ENCODE measurements at regions not wholly inside any gene's neighbourhood (a gene's known extent, or its start where the extent isn't known, plus 50 kb on each side); places are given as distances from the start of the nearest gene placed in this dataset.
"Not testable (repeated sequence)": the region's sequence is repeated elsewhere in the genome, so short reads cannot be mapped to it uniquely, and the experiment has no call there.

DNA sequence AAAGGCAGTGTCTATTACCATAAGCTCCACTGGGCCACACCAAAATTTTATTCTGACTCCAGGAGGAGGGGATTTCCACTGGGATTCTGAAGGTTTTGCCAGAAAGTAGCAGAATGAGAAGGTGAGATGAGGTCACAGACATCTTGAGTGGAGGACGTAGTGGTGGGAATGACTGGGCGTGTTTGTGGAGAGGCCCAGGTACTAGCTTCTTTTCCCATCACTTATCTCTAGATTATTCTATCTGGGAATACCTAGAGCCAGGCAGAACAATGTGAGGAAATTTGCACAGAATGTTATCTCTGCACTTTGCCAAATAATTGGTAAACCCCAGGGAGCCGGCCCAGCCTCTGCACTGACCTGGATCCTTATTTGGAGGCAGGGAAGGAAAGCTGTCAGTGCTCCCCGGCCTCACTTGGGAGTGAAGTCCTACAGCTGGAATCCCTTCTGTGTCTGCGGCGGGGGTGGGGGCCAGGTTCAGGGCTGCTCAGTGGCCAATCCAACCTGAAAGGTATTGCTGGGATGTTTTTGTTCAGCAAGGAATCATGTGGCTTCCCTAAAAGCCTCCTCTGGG, 129.4 kb downstream of the C12orf75 start:
- no peak for DNase-seq

DNA sequence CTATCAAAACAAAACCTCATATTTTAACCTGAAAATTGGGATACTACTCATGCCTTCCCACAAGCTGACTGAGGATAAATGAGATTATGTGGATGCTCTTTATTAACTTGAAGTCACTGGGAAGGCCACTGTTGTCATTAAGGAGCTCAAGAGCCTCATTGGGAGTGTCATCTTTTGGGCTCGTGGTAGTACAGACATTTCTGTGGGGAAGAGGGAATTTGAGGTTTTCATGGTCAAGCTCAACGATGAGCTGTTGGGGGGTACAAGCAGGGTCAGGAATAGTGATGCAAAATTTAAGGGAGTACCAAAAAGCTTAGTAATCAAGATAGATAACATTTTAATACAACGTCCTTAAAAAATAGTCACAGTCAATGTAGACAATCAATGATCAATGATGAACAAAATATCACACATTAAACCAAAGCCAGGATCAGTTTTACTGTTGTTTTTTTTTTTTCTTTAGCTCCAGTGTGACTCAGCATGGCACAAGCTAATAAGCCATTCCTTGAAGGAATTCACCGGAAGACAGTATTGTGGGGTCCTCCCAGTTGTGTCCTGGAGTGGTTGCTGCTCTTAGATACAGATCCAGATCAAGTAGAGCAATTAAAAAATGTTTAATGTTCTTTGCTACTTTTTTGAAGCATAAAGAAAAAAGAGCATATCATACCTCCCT, 130.9 kb downstream of the C12orf75 start:
- DNase-seq = no peak

DNA sequence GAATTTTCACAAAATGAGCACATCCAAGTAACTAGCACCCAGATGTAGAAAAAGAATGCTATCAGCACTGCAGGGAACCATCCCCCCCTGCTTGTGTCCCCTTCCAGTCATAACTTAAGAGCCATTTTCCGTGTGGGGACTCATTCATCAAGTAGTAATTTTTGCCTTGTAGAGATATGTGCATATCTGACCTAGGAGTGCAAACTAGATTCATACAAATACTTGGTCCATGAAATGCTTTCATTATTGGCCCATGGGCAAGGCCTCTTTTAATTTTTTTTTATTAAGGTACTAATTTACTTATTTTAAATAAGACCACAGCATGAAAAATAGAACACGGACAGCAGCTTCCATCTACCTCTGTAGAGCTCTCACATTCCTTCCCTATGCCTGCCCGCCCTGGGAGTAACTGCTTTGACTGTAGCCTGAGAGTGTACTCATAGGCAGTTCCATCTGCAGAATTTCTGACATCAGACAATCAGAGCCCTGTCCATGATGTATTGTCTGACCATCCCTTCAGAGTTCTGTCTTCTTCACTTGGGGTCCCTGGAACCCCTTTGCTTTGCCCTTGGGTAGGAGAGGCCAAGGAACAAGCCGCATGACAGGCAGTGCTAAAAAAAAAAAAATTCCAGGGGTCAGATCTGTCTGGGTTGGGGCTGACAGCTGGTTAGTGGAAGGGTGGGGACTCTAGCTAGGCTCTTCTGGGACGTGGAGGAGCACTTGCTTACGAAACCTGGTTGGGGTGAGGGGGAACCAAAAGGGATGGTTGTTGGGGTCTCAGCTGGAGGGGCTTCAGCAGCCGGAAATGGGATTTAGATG, 131.7 kb downstream of the C12orf75 start:
- DNase-seq = no peak

DNA sequence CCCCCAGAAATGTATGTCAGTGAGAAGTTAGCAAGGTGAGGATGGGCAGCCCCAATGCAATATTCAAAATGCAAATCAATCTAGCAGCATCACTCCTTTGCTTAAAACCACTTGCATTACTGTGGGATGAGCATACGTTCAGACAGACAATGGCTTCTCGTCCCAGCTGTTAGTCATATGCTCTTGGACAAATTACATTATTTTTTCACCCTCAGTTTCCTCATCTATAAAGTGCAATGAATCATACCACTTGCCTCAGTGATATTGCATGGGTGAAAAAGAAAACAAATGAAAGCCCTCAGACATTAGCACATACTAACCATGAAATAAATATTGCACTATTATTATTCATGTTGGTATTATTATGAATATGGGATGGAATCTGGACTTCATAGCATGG, 132.3 kb downstream of the C12orf75 start:
- no peak for DNase-seq

DNA sequence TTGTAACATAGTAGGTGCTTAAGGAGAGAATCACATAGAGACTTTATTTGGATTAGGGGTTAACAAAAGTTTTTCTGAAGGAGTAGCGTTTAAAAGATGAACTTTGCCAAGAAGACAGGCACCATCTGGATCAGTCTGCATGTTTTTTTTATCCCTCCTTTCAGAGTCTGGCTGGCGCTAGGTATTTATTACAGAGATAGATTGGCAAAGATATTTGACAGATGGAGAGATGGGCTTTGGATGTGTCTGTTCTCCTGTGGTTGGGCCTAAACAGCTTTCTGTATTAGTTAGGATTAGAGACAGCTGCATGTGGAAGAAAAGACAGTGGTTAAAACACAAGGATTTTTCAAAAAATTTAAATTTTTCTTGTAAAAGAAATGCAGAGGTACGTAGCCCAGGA, 133.9 kb downstream of the C12orf75 start:
- no peak for DNase-seq

DNA sequence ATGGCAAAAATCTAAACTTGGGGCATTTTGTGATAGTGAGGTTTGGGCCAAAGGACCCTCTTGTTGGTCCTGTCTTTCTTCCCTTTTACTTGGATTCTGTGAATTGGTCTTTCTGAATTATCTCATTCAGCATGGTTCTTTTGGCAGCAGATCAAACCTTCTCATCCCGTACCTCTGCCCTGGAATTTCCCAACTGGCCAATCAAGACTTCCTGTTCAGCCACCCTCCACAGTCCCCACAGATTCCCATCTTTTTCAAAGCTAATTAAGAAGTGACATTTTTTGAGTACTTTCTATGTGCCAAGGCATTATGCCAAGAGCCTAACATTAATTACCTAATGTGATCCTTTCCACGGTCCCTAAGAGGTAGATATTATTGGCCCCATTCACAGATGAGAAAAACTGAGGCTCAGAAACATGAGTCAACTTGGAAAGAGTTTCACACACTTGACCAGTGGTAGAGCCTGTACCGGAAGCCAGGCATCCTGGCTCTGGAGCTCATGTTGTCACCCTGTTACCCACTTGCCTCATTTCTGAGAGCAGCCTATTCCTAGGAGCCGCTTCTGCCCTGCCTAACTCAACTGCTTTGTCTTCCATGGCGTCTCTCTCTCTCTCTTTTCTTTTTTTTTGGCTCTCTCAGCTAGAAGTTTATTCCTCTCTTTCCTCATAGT, 135.9 kb downstream of the C12orf75 start:
- DNase-seq = no peak

DNA sequence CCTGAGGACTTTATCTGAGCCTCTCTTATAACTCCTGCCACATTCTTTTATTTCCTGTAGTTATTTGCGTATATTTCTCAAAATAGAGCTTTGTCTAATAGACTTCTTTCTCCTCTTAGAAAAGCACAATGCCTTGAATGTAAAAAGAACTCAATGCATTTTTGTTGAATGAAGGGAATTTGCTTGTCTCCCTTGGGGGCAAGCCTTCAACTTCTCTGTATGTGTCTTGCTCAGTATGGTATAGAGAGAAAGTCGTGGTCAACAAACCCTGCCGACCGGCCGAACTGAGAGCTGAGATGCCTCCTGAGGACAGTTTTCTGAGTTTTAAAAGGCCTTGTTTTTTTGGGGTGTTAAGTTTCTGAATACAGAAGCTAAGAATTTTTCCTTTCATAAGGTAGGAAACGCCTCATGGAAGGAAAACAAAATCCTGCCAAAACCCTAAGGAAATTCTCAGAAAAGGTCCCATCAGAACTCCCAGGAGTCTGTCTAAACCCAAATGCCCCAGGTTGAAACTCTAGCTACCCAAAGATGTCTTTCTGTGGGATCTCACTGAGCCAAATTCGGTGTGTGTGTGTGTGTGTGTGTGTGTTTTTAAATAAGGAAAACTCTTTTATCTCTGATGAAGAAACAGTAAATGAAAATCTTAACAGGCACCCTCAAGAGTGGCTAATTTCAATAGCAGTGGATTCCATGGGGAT, 136.6 kb downstream of the C12orf75 start:
- DNase-seq = no peak

DNA sequence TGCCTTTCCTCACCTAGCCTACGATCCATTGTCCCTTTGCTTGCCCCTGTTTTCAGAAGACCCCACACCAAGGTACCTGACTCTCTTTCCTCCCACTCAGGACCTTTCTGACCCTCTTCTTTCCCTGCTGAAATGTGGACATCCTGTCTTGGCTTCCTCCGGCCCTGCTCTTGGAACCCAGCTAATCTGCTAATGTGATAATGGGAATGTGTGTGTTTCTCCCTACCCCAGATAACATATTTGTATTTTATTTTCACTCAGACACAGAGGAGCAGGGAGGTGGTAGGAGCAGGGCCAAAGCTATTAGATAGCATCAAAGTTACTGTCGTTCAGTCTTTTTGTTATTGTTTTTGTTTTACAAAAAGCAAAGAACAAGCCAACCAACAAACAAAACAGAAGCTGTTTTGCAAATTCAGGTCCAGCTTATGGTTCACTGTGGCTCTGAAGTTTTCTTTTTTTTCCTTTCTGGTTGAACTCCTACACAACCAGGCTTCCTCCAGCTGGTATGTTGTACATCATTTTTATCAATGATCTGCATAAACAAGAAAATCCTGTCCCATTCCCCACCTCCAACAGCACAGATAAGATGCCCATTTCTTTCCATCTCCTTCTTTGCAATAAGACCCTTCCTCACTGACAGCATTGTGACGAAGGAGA, 137.3 kb downstream of the C12orf75 start:
- DNase-seq = no peak

DNA sequence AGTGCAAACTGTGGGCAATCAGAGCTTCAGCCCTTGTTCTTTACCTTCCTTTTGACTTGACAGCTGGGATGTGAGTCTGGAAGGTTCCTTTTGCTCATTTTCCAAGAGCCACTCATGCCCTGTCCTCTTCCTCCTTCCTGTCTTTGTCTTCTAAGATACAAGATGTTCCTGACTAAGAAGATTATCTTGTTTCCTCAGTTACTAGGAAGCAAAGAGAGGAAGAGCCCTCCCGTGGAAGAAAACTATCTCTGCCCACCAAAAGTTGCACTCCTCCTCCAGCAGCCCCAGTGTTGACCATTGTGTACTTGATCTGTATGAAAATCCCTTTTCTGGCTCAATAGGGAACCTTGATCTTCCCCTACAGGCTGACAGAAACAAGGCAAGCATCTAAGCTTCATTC, 138.0 kb downstream of the C12orf75 start:
- no peak for DNase-seq

DNA sequence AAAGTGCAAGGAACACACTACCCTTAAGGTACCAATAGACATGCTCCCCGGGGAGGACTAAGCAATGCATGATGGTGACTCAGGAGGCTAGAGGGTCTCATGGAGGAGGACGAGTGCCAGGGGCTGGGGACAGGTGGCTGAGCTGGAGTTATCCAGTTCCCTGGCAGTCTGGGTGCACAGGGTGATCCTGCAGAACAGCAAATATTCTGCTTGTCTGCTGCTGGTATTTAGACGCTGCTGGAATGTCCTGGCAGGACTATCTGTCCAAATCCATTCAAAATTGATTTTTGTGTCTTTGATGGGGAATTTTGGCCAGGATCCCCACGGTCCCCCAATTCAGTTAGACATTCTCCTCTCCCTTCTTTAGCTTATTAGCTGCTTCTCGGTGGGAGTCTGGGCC, 138.7 kb downstream of the C12orf75 start:
- DNase-seq = no peak

DNA sequence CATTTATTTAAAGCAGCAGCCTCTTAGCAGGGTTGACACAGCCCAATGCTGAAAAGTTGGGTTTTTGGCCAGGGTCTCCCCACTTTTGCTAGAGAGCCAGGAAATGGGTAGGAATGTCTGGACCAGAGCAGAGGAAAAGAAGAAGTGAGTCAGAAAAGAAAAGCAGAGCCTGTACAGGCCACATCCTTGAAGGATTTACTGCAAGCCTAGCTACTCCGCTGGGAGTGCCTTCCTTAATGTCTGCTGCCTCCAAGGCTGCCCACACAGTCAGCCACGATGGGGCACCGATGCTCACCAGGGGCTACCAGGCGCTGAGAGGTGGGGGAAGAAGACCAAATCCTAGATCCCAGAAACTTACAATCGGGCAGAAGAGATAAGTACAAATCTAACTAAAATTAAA, 139.2 kb downstream of the C12orf75 start:
- DNase-seq = no peak

DNA sequence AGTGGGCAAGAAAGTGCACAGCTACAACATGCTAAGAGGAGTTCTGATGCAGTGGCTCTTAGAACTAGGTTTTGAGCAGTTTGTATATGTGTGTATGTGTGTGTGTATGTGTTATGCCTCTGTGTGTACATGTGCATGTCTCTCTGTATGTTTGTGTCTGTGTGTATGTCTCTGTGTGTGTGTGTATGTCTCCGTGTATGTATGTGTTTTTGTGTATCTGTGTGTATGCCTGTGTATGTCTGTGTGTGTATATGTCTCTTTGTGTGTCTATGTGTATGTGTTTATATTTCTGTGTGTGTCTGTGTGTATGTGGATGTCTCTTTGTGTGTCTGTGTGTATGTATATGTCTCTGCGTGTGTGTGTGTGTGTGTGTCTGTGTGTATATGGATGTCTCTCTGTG, 139.6 kb downstream of the C12orf75 start:
- no peak for DNase-seq

DNA sequence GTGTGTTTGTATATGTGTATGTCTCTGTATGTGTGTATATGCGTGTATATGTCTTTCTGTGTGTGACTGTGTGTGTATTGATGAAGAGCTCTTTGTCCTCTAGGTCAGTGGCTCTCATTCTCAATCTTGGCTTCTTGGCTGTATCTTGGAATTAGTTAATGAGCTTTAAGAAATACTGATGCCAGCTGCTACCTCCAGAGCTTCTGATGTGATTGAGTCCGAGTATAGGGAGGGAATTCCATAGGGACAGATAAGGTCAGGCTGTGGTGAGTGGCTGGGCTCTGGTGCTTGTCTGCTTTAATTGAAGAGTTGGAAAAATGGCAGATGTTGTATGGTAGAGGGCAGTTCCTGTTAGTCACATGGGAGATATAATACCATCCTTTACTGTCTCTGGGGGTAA, 140.1 kb downstream of the C12orf75 start:
- no peak for DNase-seq

DNA sequence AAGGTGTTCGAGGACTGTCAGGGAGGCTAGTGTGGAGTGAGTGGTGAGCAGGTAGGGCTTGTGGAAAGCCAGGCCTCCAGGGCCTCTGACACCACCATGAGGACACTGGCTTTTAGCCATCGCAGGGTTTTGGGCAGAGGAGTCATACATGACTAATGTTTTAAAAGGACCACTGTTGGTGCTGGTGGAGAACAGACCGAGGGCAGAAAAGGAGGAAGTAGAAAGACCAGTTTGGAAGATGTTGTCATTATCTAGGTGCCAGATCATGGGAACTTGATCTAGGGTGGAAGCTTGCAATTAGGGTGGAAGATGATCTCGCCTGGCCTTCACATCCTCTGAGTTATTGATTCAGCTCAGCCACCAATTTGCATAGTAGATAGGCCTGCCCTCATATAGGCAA, 144.2 kb downstream of the C12orf75 start:
- no peak for DNase-seq

DNA sequence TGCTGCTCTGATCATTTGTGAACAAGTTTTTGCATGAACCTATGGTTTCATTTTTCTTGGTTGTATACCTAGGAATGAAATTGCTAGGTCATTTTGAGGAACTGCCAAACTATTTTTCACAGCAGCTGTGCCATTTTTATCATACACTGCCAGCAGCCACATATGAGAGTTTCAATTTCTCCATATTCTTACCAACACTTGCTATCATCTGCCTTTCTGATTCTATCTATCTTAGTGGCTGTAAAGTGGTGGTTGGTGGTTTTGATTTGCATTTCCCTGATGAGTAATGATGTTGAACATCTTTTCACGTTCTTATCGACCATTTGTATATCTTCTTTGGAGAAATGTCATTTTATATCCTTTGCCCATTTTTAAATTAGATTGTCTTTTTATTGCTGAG, 146.1 kb downstream of the C12orf75 start:
- no peak for DNase-seq

DNA sequence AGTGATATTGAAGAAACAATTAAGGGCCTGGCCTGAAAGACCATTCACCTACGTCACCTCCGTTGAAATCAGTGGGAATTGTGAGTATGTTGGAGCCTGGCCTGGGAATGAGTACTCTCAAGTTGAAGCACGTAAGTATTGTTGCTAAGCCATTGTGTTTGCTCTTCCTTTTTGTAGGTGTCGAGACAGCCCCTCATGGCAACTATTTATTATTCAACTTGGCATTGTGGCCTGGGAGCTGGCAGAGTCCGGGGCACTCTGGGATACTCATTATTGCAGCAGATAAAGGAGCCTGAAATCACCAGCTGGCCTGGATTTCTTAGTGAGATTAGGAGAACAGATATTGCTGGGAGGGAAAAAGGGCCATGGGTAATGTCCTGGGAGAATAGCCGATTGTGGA, 147.4 kb downstream of the C12orf75 start:
- DNase-seq = no peak

DNA sequence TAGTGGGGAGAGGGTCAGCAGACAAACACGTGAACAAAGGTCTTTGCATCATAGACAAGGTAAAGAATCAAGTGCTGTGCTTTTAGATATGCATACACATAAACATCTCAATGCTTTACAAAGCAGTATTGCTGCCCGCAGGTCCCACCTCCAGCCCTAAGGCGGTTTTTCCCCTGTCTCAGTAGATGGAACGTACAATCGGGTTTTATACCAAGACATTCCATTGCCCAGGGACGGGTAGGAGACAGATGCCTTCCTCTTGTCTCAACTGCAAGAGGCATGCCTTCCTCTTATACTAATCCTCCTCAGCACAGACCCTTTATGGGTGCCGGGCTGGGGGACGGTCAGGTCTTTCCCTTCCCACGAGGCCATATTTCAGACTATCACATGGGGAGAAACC, 148.3 kb downstream of the C12orf75 start:
- not testable (repeated sequence) for DNase-seq

DNA sequence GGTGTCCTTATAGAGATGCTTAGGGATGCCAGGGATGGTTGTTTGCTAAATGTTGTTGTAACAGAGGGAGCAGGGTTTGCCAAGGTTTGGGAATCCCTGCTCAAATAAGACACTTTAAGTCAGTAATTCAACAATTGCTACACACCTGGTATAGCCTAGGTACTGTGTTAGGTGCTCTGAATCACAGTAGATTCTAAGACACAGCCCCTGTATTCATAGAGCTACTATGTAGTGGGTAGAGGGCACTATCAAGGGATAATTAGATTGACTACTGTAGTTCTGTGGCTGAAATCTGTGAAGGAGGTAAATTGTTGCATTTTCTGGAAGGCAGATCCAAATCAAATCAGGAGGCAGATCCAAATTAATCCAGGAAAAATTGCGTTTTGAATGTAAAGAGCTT, 149.2 kb downstream of the C12orf75 start:
- no peak for DNase-seq

DNA sequence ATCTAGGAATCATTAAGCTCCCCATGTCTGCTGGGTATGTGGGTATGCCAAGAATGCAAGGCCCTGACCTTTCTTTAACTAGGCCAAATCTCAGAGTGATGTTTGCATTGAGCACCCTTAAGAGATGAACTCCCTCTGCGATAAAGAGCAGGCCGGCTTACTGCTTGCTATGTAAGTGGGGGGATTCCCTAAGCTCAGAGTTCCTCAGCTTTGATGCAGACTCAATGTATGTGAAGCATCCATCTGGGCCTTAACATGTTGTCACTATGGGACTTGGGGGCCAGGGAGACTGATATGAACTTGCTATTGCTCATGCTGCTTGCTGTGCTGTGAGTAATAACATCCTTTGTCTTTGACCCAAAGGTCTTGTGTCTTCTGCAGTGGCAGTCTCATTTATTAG, 149.7 kb downstream of the C12orf75 start:
- DNase-seq = no peak

DNA sequence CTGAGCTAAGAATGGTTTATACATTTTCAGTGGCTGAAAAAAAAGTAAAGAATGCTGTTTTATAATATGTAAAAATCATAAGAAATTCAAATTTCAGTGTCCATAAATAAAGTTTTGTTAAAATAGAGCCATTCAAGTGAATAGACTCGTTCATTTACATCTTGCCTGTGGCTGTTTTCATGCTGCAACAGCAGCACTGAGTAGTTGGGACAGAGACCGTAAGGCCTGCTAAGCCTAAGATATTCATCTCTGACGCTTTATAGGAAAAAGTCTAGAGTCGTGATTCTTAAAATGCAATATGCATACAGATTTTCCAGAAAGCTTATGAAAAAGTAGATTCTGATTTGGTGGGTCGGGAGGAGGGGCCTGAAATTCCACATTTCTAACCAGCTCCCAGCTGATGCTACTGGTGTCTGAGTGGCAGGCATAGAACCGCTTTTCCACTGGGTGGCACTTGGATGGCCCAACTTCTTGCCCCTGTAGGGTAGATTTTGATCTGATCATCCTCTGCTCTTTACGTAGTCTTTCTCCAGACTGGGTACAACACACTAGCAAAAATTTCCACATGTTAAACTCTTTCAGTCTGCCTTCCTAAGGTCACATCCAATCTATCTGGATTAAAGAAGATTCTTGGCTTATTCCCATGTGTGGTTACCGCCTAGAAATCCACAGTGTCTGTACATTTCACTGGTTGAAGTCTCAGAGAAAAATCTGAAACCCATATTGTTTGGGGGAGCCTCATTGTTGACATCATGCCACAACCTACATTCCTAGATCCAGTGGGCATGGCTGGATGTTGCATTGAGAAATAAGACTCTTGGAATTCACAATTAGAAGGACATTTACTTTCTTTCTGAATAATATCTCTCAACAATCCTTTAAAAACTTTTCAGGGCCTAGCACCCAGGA, 151.2 kb downstream of the C12orf75 start:
- no peak for DNase-seq

DNA sequence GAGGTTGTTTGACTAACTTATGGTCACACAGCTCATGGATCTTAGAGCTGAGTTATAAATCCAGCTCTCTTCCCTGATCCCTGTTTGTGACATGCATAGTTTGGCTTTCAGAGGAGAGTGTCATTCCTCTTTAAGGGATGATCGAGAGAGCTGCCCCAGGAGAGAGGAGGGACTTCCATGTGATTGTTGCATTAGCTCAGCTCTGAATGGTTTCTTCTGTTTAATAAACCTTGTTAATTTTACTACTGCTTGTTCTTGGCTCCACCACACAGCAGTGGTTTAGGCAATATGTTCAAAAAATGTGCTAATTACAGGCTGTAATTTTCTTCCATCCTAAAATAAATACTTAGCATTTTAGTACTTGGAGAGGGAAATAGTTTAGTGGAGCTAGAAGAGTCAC, 152.5 kb downstream of the C12orf75 start:
- DNase-seq = no peak

DNA sequence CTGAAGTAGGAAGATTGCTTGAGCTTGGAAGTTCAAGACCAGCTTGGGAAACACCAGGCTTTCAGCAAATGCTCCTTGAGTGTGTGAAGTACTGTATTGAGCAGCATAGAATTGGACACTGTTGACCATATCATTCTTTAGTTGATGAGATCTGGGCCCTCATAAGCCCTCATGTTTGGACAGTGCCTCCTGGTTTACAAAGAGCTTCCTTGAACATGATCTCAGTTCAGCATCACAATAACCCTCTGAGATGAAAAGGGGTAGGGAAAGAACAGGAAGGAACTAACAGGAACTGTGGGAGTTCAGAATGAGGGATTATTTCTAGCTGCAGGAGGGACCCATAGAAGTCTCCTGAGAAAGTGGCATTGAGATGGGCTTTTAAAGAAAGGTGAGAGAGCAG, 153.2 kb downstream of the C12orf75 start:
- no peak for DNase-seq
